Tibial nerve (tissue), 4 donors: ENCODE measurements at regions not wholly inside any gene's neighbourhood (a gene's known extent, or its start where the extent isn't known, plus 50 kb on each side); places are given as distances from the start of the nearest gene placed in this dataset.

ENCODE experiments used
- DNase-seq, 2 donors: peaks; one replicate each; pipeline ENCODE4 v3.0.0-alpha.2; 2019; ENCODE audit warnings: low spot score in 2 of 2
- H3K27ac ChIP-seq, 4 donors: fragments of 200-600 bp; sonication (generic) in 3 of 4; one replicate each; pipeline ENCODE4 v1.5.1; 2017 to 2019; ENCODE audit warnings: mild to moderate bottlenecking in 1 of 4
- H3K27me3 ChIP-seq, 2 donors: fragments of 200-600 bp; sonication (generic) in 1 of 2; one replicate each; pipeline versions ENCODE4 v1.5.1 to v1.6.0; 2017 to 2019
- H3K36me3 ChIP-seq, 3 donors: fragments of 200-600 bp; sonication (generic); one replicate each; pipeline ENCODE4 v1.5.1; 2018 to 2019
- H3K4me1 ChIP-seq, 4 donors: fragments of 200-600 bp; sonication (generic) in 3 of 4; one replicate each; pipeline ENCODE4 v1.5.1; 2017 to 2019
- H3K4me3 ChIP-seq, 4 donors: fragments of 200-600 bp; sonication (generic) in 3 of 4; one replicate each; pipeline ENCODE4 v1.5.1; 2017 to 2019; ENCODE audit warnings: mild to moderate bottlenecking in 1 of 4, moderate library complexity in 1 of 4
- H3K9me3 ChIP-seq, 4 donors: fragments of 200-600 bp; sonication (generic) in 3 of 4; one replicate each; pipeline ENCODE4 v1.5.1; 2017 to 2019
- EP300 ChIP-seq, 2 donors: sonication (generic); formaldehyde crosslinking; IDR thresholded peaks; one replicate each; pipeline ENCODE4 v1.6.1; 2017; ENCODE audit warnings: antibody characterized with exemption in 2 of 2, mild to moderate bottlenecking in 1 of 2
- POLR2A ChIP-seq, 2 donors: fragments of 450-650 bp; IDR thresholded peaks; one replicate each; pipeline ENCODE4 v1.6.1; 2017; ENCODE audit warnings: antibody characterized with exemption in 2 of 2, mild to moderate bottlenecking in 2 of 2, moderate library complexity in 2 of 2
- WGBS, 2 donors: methylation state at CpG; one replicate each; pipeline ENCODE4 v1.1.5; 2018; 5-methylcytosine and 5-hydroxymethylcytosine counted together
- TF ChIP-seq, protein P1 (sequence below), 5 experiments: fragments of 200-600 bp in 3 of 5; fragments of 450-650 bp in 2 of 5; sonication (generic) in 3 of 5; IDR thresholded peaks; one replicate each; pipeline ENCODE4 v1.5.1; 2016 to 2019; ENCODE audit warnings: antibody characterized with exemption in 5 of 5, mild to moderate bottlenecking in 3 of 5, moderate library complexity in 2 of 5

DNA sequence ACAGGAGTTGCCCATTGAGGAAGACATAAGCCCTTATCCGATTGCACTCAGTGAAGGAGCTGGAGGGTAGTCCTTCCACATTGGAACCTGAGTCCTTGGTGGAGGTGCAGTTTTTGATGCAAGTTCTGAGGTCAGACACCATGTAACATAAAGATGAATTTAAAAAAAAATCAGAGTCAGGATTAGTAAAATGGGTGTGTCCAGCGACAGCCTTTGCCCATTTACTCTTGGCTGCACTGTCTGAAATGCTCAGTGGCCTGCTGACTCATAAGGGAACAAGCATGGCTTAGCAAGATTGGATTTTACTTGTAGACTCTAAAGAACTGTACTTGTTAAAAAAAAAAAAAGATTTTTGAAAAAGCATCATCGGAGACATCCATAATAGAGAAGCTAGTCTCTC lies 241.1 kb upstream of the TOPAZ1 start:
- 71% methylated on average over 3 of the region's 3 CpGs for WGBS, 2 donors
- Histone ChIP-seq H3K27me3 (peaks cover 0 to 72% of the 10 kb centered on the region in 2 donors), H3K27ac (no peak overlapping the region), H3K9me3 (no peaks in the 10 kb centered on the region), H3K36me3 (no peaks in the 10 kb centered on the region), H3K4me3 (no peak overlapping the region), H3K4me1 (peaks cover 0 to 45% (median 37%) of the 10 kb centered on the region in 4 donors)
- TF ChIP-seq, protein P1, sequence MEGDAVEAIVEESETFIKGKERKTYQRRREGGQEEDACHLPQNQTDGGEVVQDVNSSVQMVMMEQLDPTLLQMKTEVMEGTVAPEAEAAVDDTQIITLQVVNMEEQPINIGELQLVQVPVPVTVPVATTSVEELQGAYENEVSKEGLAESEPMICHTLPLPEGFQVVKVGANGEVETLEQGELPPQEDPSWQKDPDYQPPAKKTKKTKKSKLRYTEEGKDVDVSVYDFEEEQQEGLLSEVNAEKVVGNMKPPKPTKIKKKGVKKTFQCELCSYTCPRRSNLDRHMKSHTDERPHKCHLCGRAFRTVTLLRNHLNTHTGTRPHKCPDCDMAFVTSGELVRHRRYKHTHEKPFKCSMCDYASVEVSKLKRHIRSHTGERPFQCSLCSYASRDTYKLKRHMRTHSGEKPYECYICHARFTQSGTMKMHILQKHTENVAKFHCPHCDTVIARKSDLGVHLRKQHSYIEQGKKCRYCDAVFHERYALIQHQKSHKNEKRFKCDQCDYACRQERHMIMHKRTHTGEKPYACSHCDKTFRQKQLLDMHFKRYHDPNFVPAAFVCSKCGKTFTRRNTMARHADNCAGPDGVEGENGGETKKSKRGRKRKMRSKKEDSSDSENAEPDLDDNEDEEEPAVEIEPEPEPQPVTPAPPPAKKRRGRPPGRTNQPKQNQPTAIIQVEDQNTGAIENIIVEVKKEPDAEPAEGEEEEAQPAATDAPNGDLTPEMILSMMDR (IDR thresholded peaks at IDR 0.05): no peak
- TF ChIP-seq EP300 (IDR thresholded peaks at IDR 0.05) (no peak), POLR2A (IDR thresholded peaks at IDR 0.05) (no peak)
- no peak for DNase-seq

DNA sequence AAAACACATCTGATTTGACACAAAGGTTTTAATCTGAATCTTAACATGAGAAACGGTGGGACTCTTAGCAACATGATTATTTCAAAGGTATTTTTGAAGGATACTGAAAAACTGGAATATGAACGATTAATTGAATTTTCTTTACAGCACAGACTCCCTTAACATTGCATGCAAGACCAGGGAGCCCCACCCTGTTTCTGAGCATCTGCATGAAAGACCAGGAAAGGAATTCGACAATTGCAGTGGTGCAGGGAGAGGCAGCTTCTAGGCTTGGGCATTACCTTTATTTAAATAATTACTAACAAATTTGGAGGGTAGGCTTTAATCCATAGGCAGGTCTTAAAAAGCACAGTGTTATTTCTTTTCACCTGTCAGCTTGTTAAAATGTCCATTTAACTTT lies 240.6 kb upstream of the TOPAZ1 start:
- H3K4me3 ChIP-seq: no peak overlapping the region
- 65 to 70% methylated on average over 3 of the region's 3 CpGs for WGBS, 2 donors
- no peak for DNase-seq
- no peaks in the 10 kb centered on the region for H3K9me3 ChIP-seq
- TF ChIP-seq POLR2A (IDR thresholded peaks at IDR 0.05) (no peak), EP300 (IDR thresholded peaks at IDR 0.05) (no peak)
- TF ChIP-seq, protein P1 (IDR thresholded peaks at IDR 0.05): no peak
- H3K27me3 ChIP-seq: peaks cover 0 to 67% of the 10 kb centered on the region in 2 donors
- no peaks in the 10 kb centered on the region for H3K36me3 ChIP-seq
- no peak overlapping the region for H3K27ac ChIP-seq
- peaks cover 0 to 40% (median 33%) of the 10 kb centered on the region in 4 donors for H3K4me1 ChIP-seq

DNA sequence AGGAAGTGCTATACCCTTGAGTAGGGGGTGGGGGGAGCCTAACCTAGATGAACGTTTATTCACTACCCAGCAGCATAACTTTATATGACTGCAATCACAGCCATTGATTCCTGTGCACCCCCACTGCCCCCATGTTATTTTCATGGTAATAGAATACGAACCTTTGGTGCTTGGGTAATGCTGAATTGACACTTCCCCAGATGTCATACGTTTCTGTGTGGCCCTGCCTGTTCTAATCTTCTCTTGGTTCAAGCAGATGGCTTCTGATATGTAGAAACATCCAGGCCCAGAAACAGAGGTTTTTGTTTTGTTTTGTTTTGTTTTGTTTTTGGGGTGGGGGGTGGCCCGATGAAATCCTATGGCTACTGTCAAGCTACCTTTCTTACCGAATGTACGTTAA lies 237.9 kb upstream of the TOPAZ1 start:
- 71 to 77% methylated on average over 6 of the region's 6 CpGs for WGBS, 2 donors
- Histone ChIP-seq H3K36me3 (no peaks in the 10 kb centered on the region), H3K4me3 (no peak overlapping the region), H3K27me3 (peaks cover 0 to 40% of the 10 kb centered on the region in 2 donors), H3K9me3 (no peaks in the 10 kb centered on the region), H3K27ac (peak overlapping the region in 1 of 4 donors; percentile 12), H3K4me1 (peaks cover 0 to 13% (median 7%) of the 10 kb centered on the region in 4 donors)
- TF ChIP-seq, protein P1 (IDR thresholded peaks at IDR 0.05): no peak
- TF ChIP-seq POLR2A (IDR thresholded peaks at IDR 0.05): no peak
- TF ChIP-seq EP300 (IDR thresholded peaks at IDR 0.05): no peak
- DNase-seq: no peak

DNA sequence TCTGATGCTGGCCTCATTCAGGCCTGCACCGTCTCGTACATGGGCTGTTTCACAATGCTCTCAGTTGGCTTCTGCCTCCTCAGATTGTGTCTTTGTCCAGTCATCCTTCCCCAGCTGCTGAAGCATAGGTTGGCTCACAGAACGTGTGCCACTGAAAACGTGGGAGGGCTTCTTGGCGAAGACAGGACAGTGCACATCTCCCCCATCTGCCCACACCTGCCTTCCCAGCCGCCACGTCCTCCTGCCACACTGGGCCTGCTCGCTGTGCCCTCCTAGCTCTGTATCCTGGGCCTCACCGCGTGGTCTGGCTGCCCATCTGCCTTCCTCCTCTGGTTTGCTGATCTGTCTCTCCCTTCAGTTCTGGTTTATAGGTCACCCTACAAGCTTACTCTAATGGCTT lies 230.0 kb upstream of the TOPAZ1 start:
- DNase-seq: no peak
- H3K36me3 ChIP-seq: no peaks in the 10 kb centered on the region
- H3K27me3 ChIP-seq: no peaks in the 10 kb centered on the region
- TF ChIP-seq POLR2A (IDR thresholded peaks at IDR 0.05): no peak
- TF ChIP-seq, protein P1 (IDR thresholded peaks at IDR 0.05): no peak
- no peak for TF ChIP-seq EP300 (IDR thresholded peaks at IDR 0.05)
- no peaks in the 10 kb centered on the region for H3K4me1 ChIP-seq
- no peak overlapping the region for H3K4me3 ChIP-seq
- 83 to 86% methylated on average over 10 of the region's 10 CpGs for WGBS, 2 donors
- no peak overlapping the region for H3K27ac ChIP-seq
- H3K9me3 ChIP-seq: no peaks in the 10 kb centered on the region

DNA sequence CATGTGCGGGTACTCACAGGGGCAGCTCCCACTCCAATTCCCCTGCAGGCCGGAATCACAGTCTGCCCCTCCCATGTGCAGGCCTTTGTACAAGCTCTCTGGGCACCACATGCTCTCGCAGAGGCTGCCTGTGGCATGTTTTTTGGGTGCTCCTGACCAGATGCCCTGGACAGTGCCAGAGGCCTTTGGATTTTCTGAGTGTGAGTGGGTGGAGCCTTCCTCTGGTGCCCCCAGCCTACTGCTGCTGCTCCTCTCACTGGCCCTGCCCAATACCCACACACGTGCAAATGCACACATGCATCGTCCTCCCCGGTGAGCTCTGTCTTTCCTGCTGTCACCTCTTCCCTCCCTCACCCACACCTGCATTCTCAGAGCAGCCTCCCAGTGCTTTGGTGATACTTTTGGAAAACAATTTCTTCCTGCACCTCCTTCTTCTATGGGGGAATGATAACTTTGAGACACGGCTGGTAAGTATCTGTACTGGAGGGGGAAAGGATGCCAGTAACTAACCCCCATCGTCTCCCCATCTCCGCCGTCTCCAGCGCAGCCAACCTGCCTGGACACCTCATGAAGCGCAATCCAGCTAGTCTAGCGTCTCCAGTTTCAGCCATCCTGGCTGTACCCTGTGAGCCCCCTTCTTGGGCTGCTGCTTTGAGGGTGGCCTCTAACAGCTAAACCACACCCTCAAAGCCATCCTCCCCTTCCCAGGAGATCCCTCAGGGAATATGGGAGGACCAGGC lies 229.4 kb upstream of the TOPAZ1 start:
- H3K27ac ChIP-seq: peak overlapping the region in 1 of 4 donors; percentile 58
- DNase-seq: no peak
- H3K27me3 ChIP-seq: no peaks in the 10 kb centered on the region
- 81 to 88% methylated on average over 13 of the region's 13 CpGs for WGBS, 2 donors
- no peaks in the 10 kb centered on the region for H3K9me3 ChIP-seq
- H3K4me1 ChIP-seq: no peaks in the 10 kb centered on the region
- no peak for TF ChIP-seq POLR2A (IDR thresholded peaks at IDR 0.05)
- TF ChIP-seq, protein P1 (IDR thresholded peaks at IDR 0.05): no peak
- TF ChIP-seq EP300 (IDR thresholded peaks at IDR 0.05): no peak
- H3K4me3 ChIP-seq: no peak overlapping the region
- H3K36me3 ChIP-seq: no peaks in the 10 kb centered on the region
